ENCODE measurements at regions not wholly inside any gene's neighbourhood (a gene's known extent, or its start where the extent isn't known, plus 50 kb on each side); places are given as distances from the start of the nearest gene placed in this dataset.
"Not testable (repeated sequence)": the region's sequence is repeated elsewhere in the genome, so short reads cannot be mapped to it uniquely, and the experiment has no call there.

- DNase-seq: no peak
Observed at GRCh38 chr13:62510906-62511655, 1095.4 kb upstream of the PCDH20 start.

GRCh38 chr13:62502588-62502987, 1086.9 kb upstream of the PCDH20 start:
- no peak for DNase-seq

DNA sequence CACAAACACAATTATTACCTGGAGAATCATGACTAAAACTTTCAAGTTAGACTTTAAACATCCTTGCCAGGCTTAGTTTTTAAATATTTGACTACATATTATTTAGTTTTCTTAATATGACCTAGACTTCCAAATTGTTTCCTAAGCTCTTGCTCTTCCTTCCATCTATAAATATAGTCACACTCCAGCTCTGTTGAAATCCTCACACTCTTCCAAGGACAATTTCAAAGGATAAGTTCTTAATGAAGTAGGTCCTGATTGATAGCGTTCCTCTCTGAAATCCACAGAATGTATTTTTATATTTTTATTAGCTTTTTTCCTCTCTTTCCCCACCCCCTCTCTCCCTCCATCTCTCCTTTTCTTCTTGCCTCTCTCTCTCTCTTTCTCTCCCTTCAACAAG, 1074.1 kb upstream of the PCDH20 start:
- DNase-seq: no peak

DNA sequence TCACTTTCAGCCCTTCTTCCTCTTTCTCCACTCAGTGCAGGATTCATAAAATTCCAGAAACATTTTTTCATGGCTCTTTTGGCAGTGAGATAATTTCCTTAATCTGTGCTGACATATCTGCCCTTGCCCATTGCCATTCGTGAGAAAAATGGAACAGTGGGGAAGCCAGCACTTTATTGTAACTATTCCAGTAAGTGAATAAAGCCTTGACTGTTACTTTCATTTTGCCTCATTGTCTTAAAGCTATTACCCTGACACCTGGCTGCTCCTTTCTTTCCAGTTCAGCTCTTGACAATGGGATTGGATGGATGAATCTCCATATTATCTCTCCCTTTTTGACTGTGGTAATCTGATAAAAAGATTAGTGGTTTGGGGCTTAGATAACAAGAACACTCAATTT, 1068.1 kb upstream of the PCDH20 start:
- no peak for DNase-seq

DNA sequence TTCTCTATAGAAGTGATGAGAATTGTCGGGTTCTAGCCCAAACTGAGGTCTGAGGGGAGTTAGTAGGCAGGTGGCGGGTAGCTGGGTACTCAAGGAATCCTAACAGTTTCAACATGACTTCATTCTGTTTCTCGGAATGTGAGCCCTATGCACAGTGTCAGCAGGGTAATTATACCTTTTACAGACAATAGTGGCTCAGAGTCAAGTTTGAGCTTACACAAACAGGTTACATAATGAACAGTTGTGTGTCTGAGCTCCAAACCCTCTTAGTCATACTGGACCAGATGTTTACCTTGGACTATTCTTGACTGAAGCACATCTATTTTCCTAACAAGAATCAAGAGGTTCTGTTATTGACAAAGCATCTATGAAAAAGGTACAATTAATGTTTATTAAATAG, 1066.7 kb upstream of the PCDH20 start:
- no peak for DNase-seq

- DNase-seq: no peak
Observed at GRCh38 chr13:62473944-62474237, 1058.2 kb upstream of the PCDH20 start.

DNA sequence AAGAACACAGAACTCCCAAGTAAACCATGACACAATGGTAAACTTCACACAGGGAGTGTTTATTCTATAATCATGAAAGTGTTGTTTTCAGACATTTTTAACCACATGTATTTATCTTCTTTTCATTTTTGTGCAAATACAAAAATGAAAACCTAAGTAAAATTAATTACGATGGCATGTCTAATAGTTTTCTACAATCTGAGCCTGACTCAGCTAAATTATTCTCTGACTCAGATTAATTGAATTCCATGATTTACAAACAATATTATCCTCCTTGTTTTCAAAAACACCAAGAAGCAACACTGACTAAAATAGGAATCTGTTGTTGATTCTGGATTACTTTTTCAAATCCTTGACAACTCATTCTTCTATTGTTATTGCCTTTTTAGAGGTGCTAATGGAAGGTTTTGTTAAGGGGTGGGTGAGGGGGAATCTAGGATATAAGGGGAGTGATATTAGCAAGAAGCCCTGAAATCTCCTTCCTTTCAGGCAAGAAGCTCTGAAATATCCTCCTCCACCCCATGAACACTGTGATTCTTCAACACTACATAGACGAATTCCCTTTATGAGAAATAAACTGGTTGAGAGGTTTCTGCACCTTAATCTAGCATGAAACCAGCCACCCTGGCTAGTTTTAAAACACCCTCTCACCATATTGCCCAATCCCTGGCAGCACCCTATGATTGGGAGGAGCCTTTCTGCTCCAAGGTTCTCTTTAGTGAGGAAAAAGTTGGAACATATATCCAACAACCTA, 1057.7 kb upstream of the PCDH20 start:
- DNase-seq: no peak

- DNase-seq: no peak
Observed at GRCh38 chr13:62453761-62454160, 1038.1 kb upstream of the PCDH20 start.

DNA sequence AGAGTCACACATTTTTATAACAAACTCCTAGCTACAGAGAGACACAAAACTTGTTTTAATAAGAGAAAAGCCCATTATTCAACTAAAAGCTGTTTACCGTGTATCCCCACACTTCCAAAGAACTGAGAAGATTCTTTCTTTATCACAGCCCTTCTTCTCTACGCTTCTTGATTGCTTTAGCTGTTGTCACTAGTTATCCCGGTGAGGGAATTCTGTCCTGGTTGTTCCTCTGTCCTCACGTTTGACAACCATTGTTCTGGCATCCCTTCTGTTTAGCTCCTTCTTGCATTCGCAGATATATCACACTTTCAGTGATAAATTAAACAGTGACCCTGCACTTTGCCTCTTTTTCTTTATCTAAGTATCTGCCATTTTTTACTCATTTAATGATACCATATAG, 1035.1 kb upstream of the PCDH20 start:
- no peak for DNase-seq

DNA sequence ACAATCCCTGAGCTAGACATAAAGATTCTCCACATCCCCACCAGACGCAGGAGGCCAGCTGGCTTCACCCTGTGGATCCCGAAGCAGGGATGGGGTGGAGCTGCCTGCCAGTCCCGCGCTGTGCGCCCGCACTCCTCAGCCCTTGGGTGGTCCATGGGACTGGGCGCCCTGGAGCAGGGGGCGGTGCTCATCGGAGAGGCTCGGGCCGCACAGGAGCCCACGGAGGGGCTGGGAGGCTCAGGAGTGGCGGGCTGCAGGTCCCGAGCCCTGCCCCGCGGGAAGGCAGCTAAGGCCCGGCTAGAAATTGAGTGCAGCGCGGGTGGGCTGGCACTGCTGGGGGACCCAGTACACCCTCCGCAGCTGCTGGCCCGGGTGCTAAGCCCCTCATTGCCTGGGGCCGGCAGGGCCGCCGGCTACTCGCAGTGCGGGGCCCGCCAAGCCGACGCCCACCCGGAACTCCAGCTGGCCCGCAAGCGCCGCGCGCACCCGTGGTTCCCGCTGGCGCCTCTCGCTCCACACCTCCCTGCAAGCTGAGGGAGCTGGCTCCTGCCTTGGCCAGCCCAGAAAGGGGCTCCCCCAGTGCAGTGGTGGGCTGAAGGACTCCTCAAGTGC, 1032.2 kb upstream of the PCDH20 start:
- DNase-seq: not testable (repeated sequence)

DNA sequence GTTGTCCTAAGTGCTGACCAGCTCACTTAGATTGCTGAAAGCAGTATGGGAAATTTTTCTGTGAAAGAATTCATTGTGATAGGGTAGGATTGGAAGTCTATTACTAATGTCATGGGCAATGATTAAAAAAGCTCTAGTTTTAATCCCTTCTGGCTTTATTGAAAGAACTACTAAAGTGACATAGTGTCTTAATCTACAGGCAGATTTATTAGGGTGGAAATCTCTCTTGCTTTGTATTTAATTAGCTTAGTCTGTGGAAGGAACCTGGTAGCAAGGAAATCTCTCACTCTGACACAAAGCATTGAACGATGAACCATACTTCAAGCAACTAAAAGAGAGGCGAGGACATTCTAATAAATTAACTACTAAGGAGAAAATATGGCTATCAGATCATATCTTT, 1029.2 kb upstream of the PCDH20 start:
- no peak for DNase-seq

DNA sequence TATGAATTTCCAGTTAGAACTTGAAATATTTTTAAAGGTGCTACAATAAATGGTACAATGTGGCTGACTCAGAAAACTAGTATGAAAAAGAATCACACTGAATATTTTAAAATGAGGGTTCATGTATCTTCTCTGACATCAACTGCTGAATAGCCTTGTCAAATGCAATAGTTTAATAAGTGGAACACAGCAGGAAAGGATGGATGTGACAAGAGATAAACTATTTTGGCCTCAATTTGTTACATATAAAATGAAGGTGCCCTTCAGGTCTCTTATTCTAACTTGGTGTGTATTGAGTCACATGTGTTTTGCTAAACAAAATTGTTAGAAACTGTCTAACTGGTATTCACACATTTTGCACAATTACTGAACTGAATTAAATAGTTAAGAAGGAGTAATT, 1018.4 kb upstream of the PCDH20 start:
- no peak for DNase-seq

DNA sequence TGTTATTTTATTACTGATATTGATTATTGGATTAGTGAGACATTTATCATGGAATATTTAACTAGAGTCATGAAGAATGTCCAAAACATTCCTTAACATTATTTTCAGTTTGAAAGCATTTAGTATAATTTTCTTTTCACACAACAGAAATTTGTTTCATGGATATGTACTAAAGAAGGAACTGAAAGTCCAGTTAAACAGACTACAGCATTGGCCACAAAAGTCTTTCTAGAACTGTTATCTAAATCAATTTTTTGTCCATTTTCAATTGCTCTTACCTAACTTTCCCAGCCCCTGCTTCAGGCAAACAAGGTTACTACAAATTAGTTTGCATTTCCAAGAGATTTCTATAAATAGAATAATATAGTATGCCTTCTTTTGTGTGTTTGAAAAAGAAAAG, 1018.0 kb upstream of the PCDH20 start:
- no peak for DNase-seq

DNA sequence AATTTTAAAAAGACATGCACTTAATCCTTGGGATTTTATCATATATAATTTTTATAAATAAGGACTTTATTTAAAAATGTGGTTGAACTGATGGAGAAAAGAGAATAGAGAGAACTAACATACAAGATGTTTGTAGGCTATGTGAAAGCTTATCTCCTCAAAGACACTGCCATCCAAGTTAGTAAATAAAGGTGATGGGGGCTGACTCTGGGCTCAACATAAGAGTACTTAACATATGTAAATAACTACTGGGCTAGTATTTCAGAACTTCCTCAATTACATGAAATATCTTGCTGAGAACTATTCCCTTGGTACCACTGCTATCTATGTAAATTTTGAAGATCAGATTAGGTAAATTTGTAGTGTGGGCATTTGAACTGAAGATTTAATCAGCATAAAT, 1017.3 kb upstream of the PCDH20 start:
- no peak for DNase-seq

GRCh38 chr13:62432295-62432694, 1016.6 kb upstream of the PCDH20 start:
- no peak for DNase-seq

- DNase-seq: no peak
Observed at GRCh38 chr13:62431852-62432251, 1016.2 kb upstream of the PCDH20 start.

DNA sequence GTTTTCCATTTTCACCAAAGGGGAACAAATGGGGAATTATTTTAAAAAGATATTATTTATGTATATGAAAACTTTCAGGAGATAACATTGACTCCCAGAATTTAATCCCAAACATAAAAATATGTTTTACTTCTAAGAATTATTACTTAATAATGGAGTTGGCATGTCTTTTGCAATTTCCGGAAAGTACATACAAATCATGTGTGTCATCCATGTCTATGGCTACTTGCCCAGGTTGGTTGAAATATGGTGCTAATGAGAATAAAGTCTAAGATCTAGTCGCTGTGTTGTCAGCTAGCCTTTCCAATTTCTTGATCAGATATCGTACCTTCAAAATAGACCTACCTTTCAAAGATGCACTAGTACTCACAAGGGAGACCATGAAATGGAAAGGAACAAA, 1003.2 kb upstream of the PCDH20 start:
- DNase-seq: no peak

DNA sequence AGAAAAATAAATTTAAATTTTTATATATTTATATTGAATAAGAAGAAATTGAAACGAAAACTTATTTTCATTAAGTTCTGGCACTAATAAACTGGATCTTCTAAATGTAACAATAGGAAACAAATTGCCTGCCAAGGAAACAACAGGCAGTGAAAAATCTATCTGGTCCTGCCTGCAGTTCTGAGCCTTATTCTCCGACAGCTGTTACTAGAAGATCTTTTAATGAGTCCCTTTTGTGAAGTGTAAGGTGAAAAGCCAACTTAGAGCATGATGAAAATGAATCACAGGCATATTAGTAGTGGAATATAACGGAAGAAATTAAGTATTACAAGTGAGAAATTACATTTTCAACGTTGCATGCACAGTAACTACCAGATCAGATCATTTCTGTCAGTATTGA, 1002.7 kb upstream of the PCDH20 start:
- no peak for DNase-seq

GRCh38 chr13:62407871-62408270, 992.2 kb upstream of the PCDH20 start:
- DNase-seq: no peak

DNA sequence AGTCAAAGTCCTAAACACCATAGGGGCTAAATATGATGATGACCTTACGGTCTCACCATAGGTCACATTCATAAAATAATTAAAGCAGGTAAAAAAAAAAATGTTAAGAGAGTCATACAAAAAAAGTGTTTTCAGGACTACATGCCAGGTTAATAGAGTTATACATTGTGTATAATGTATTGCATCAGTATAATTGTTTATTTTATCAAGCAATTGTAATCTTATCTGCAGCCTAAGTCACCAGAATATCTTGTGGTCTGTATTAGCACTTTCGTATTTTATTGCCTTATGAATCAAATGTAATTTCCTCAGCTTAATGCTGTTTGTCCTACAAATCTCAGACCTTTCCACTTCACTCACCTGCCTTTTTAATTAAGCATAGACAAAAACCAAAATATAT, 972.9 kb upstream of the PCDH20 start:
- DNase-seq: no peak

- DNase-seq: no peak
Observed at GRCh38 chr13:62387647-62388046, 972.0 kb upstream of the PCDH20 start.

DNA sequence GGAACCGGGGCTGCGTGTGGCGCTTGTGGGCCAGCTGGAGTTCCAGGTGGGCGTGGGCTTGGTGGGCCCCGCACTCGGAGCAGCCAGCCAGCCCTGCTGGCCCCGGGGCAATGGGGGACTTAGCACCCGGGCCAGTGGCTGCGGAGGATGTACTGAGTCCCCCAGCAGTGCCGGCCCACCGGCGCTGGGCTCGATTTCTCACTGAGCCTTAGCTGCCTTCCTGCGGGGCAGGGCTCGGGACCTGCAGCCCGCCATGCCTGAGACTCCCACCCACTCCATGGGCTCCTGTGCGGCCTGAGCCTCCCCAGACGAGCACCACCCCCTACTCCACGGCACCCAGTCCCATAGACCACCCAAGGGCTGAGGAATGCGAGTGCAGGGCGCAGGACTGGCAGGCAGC, 963.6 kb upstream of the PCDH20 start:
- DNase-seq: not testable (repeated sequence)

- DNase-seq: no peak
Observed at GRCh38 chr13:62377838-62378237, 962.2 kb upstream of the PCDH20 start.

DNA sequence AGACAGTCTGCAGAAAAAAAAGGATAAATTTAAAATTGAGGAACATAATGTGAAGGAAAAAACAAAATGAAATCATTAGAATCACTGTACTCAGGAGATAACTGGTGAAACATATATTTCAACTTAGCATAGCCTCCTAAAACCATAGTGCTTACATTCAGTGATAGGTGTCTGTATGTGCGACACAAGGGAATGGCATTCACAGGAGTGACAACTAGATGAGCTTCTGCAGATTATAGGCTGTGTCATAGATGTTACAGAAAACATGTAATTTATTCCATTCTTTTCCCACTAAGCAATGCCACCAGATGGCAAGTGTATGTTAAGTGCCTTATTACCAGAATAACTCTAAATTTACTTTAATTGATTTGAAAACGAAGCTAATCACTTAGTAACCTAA, 960.0 kb upstream of the PCDH20 start:
- no peak for DNase-seq

DNA sequence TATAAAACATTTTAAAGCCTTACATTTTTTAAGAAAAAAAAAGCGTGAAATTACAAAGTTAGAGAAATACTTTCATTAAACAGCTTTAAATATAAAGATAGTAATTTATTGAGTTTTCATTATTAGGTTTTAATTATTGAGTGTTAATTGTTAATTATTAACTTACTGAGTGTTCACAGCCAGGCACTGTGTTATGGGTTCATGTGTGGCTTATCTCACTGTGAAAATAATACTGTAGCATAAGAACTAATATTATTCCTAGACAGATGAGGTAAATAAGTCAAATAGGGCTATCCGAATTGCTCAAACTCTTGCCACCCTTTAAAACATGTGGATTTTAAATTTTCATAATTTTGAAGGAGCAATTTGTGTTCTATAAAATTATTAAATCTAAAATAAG, 956.1 kb upstream of the PCDH20 start:
- DNase-seq: no peak
